AG10803 (cell line): ENCODE measurements at regions not wholly inside any gene's neighbourhood (a gene's known extent, or its start where the extent isn't known, plus 50 kb on each side); places are given as distances from the start of the nearest gene placed in this dataset.
"Not testable (repeated sequence)": the region's sequence is repeated elsewhere in the genome, so short reads cannot be mapped to it uniquely, and the experiment has no call there.

Experiments
- DNase-seq: peaks from one replicate; pipeline ENCODE4 v3.0.0; 2010; ENCODE audit warnings: low read depth
- H3K4me3 ChIP-seq: 2 replicates; pipeline ENCODE4 v1.5.1; 2011; ENCODE audit warnings: mild to moderate bottlenecking, low read length, control low read depth
- CTCF ChIP-seq: conservative IDR thresholded peaks from 2 replicates; pipeline ENCODE4 v1.5.1; 2011; ENCODE audit warnings: mild to moderate bottlenecking, low read length, control low read depth, inconsistent platforms

DNA sequence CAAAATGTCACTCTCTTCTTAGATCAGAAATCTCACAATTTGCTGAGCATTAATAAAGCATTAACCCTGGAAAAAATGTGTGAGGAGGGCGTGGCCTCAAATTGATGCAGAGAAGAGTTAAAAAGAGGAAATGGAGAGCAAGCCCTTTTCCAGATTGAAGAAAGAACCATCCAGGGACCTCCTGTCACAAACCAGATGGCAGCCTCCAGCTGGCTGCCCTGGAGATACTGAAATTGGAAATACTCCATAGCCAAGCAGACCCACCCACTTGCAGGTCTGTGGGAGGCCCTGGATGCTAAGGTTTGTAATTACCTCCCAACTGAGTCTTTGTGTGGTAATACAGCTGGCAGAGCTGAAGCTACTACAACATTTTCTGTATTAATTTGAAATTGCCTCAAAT, 214.9 kb downstream of the IL20RB start:
- no peak for TF ChIP-seq CTCF
- H3K4me3 ChIP-seq = no peak overlapping the region

DNA sequence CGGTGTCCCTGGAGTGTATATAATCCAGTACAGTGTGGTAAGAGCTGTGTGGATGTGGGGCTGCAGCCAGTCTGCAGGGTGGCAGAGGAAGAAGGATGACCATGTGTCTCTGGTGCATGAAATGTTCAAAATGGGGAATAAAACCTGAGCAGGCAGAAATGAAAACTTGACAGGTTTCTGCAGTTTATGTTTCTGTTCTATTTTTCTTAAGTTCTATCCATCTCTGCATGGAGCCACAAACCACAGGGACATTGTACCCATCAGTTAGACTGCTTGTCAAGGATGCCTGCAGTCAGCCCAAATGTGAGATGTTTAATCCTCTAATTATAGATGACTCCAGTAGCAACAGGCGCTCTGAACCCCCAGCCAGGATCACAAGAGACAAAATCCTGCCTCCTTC, 216.7 kb downstream of the IL20RB start:
- no peak for TF ChIP-seq CTCF
- DNase-seq = no peak
- H3K4me3 ChIP-seq = no peak overlapping the region

More for the DNA sequence above, 214.9 kb downstream of the IL20RB start:
- no peak for DNase-seq

GRCh38 chr3:137180220-137180619, 222.4 kb downstream of the IL20RB start:
- no peak overlapping the region for H3K4me3 ChIP-seq
- no peak for TF ChIP-seq CTCF
- DNase-seq = no peak

GRCh38 chr3:137191133-137191923, 233.5 kb downstream of the IL20RB start:
- no peak overlapping the region for H3K4me3 ChIP-seq
- no peak for DNase-seq
- TF ChIP-seq CTCF = no peak

GRCh38 chr3:137191951-137192350, 234.2 kb downstream of the IL20RB start:
- DNase-seq = no peak
- TF ChIP-seq CTCF = no peak
- H3K4me3 ChIP-seq = no peak overlapping the region

DNA sequence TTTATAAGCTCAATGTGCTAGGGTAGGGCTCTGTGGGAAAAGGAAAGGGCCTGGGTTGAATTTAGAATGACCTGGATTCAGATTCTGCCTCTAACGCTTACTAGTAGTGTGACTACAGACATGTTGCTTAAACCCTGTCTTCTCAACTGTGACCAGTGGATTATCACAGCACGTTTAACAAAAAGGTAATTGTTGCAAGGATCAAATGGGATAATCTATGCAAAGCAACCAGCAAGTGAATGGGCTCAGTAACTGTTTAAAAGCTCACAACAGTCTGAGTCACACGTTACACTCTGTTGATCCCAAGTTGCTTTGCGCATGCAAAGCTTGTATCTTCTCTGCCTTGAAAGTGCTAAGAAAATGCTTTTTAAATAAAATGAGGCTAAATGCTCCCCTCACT, 236.5 kb downstream of the IL20RB start:
- TF ChIP-seq CTCF = no peak
- DNase-seq = no peak
- H3K4me3 ChIP-seq = no peak overlapping the region

GRCh38 chr3:137198374-137198773, 240.6 kb downstream of the IL20RB start:
- not testable (repeated sequence) for DNase-seq

GRCh38 chr3:137199678-137200077, 241.9 kb downstream of the IL20RB start:
- no peak overlapping the region for H3K4me3 ChIP-seq
- TF ChIP-seq CTCF = no peak
- DNase-seq = no peak

More at GRCh38 chr3:137198374-137198773, 240.6 kb downstream of the IL20RB start:
- not testable (repeated sequence) for H3K4me3 ChIP-seq
